SK-N-SH treated with all-trans-retinoic acid at 6 μM for 48 hours (cell line): ENCODE measurements at regions not wholly inside any gene's neighbourhood (a gene's known extent, or its start where the extent isn't known, plus 50 kb on each side); places are given as distances from the start of the nearest gene placed in this dataset.

Experiments used
- CREB5 ChIP-seq: fragments of 250-450 bp; sonication (Bioruptor Pico); IDR thresholded peaks from 2 replicates; pipeline ENCODE4 v1.5.1; 2020; ENCODE audit warnings: low read depth, mild to moderate bottlenecking, moderate library complexity
- GLIS3 ChIP-seq: fragments of 250-450 bp; sonication (Bioruptor Pico); IDR thresholded peaks from 2 replicates; pipeline ENCODE4 v1.5.0; 2020; ENCODE audit warnings: mild to moderate bottlenecking, moderate library complexity
- PATZ1 ChIP-seq: fragments of 250-450 bp; sonication (Bioruptor Pico); IDR thresholded peaks from 2 replicates; pipeline ENCODE4 v1.8.0; 2020; ENCODE audit warnings: mild to moderate bottlenecking, moderate library complexity, borderline replicate concordance
- PPARA ChIP-seq: fragments of 250-450 bp; sonication (Bioruptor Pico); IDR thresholded peaks from 2 replicates; pipeline ENCODE4 v1.5.0; 2020; ENCODE audit warnings: mild to moderate bottlenecking, borderline replicate concordance
- RARB ChIP-seq: fragments of 250-450 bp; sonication (Bioruptor Pico); IDR thresholded peaks from 2 replicates; pipeline ENCODE4 v1.8.0; 2021; ENCODE audit warnings: mild to moderate bottlenecking, moderate library complexity

GRCh38 chr13:112203614-112204013 is 136.7 kb downstream of the SOX1 start:
- TF ChIP-seq RARB (CRISPR knock-in tag) (no peak), PPARA (CRISPR knock-in tag) (no peak), PATZ1 (CRISPR knock-in tag) (no peak), GLIS3 (CRISPR knock-in tag) (no peak), CREB5 (CRISPR knock-in tag) (no peak)
